ENCODE measurements at regions not wholly inside any gene's neighbourhood (a gene's known extent, or its start where the extent isn't known, plus 50 kb on each side); places are given as distances from the start of the nearest gene placed in this dataset.

- no peak for TF ChIP-seq CTCF (IDR thresholded peaks at IDR 0.05; ENCODE audit: low read depth, low read length, missing control alignments)
- in situ Hi-C loops (cut with HindIII; ENCODE audit: low pct_ligation_motif_present, low sequenced_read_pairs): no loop called here
- H3K4me3 ChIP-seq (ENCODE audit: low read depth, low read length): no peak overlapping the region
These were observed 365.3 kb downstream of the SAMD5 start for GRCh38 chr6:147873816-147874215.

DNA sequence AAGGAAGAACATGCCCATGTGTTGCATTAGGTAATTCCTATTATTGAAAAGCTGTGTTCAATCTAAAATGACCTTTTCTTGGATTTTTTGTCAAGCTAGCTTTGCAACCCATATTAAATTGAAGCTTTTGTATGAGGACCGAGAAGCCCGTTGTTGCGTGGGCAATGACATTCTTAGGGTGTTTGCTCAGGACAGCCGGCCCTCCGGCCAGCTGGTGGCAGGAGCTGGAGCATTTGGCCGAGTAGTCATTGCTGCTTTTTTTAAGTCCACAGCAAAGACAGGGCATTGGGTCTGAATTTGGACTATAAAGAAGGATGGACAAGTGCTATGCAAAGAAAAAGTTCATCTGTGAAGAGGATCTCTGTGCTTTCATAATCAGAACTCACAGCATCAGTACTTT lies 365.8 kb downstream of the SAMD5 start:
- in situ Hi-C loops (cut with HindIII; ENCODE audit: low pct_ligation_motif_present, low sequenced_read_pairs): no loop called here
- H3K36me3 ChIP-seq (replicated peaks): no peaks in the 10 kb centered on the region
- H3K27me3 ChIP-seq (replicated peaks): no peaks in the 10 kb centered on the region
- no peak for DNase-seq
- no peak overlapping the region for H3K4me3 ChIP-seq (ENCODE audit: low read depth, low read length)
- no peak for TF ChIP-seq CTCF (IDR thresholded peaks at IDR 0.05; ENCODE audit: low read depth, low read length, missing control alignments)
- no peak overlapping the region for H3K27ac ChIP-seq

More at GRCh38 chr6:147873816-147874215, 365.3 kb downstream of the SAMD5 start:
- Histone ChIP-seq H3K27ac (no peak overlapping the region), H3K36me3 (replicated peaks) (no peaks in the 10 kb centered on the region), H3K27me3 (replicated peaks) (no peaks in the 10 kb centered on the region)
- DNase-seq: no peak

- no peaks in the 10 kb centered on the region for H3K36me3 ChIP-seq (replicated peaks)
- DNase-seq: no peak
- TF ChIP-seq CTCF (IDR thresholded peaks at IDR 0.05; ENCODE audit: low read depth, low read length, missing control alignments): no peak
- in situ Hi-C loops (cut with HindIII; ENCODE audit: low pct_ligation_motif_present, low sequenced_read_pairs): no loop called here
- no peak overlapping the region for H3K4me3 ChIP-seq (ENCODE audit: low read depth, low read length)
- no peaks in the 10 kb centered on the region for H3K27me3 ChIP-seq (replicated peaks)
- H3K27ac ChIP-seq: no peak overlapping the region
These were observed 370.6 kb downstream of the SAMD5 start for GRCh38 chr6:147879031-147879580.

DNA sequence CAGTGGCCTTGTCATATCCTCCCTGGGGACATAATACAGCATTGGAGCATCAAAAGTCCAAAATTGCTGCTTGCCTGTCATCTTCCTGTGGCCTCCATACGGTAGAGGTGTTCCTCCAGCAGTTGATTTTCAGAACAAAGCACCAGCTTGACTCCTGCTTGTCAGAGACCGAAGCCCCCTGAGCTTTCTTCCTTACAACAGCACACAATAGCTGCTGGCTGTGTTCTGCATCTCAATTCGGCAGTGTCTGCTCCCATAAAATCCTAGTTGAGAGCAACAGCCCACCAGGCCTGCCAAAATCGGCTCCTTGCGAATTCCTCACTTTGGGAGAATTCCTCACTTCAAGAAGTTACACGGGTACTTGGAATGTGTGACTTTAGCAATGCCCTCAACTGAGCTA lies 372.9 kb downstream of the SAMD5 start:
- no peak for TF ChIP-seq CTCF (IDR thresholded peaks at IDR 0.05; ENCODE audit: low read depth, low read length, missing control alignments)
- in situ Hi-C loops (cut with HindIII; ENCODE audit: low pct_ligation_motif_present, low sequenced_read_pairs): no loop called here
- Histone ChIP-seq H3K36me3 (replicated peaks) (no peaks in the 10 kb centered on the region), H3K27ac (no peak overlapping the region), H3K4me3 (ENCODE audit: low read depth, low read length) (no peak overlapping the region), H3K27me3 (replicated peaks) (no peaks in the 10 kb centered on the region)
- no peak for DNase-seq

GRCh38 chr6:147888374-147888773 lies 379.9 kb downstream of the SAMD5 start:
- no peak for TF ChIP-seq CTCF (IDR thresholded peaks at IDR 0.05; ENCODE audit: low read depth, low read length, missing control alignments)
- Histone ChIP-seq H3K27me3 (replicated peaks) (no peaks in the 10 kb centered on the region), H3K27ac (no peak overlapping the region)

GRCh38 chr6:147891671-147892070 lies 383.2 kb downstream of the SAMD5 start:
- H3K27me3 ChIP-seq (replicated peaks): no peaks in the 10 kb centered on the region
- H3K4me3 ChIP-seq (ENCODE audit: low read depth, low read length): no peak overlapping the region
- no peak for DNase-seq
- no peak for TF ChIP-seq CTCF (IDR thresholded peaks at IDR 0.05; ENCODE audit: low read depth, low read length, missing control alignments)
- no peaks in the 10 kb centered on the region for H3K36me3 ChIP-seq (replicated peaks)
- in situ Hi-C loops (cut with HindIII; ENCODE audit: low pct_ligation_motif_present, low sequenced_read_pairs): no loop called here
- H3K27ac ChIP-seq: no peak overlapping the region

More at GRCh38 chr6:147888374-147888773, 379.9 kb downstream of the SAMD5 start:
- Histone ChIP-seq H3K4me3 (ENCODE audit: low read depth, low read length) (no peak overlapping the region), H3K36me3 (replicated peaks) (no peaks in the 10 kb centered on the region)
- in situ Hi-C loops (cut with HindIII; ENCODE audit: low pct_ligation_motif_present, low sequenced_read_pairs): no loop called here
- DNase-seq: no peak

Data from brain microvascular endothelial cell (primary cell).